Mesenchymal stem cell (in vitro differentiated cells and primary cell): ENCODE measurements at regions not wholly inside any gene's neighbourhood (a gene's known extent, or its start where the extent isn't known, plus 50 kb on each side); places are given as distances from the start of the nearest gene placed in this dataset.
A peak's percentile ranks its signal among the peaks of the same experiment; 100 is the strongest.

Source experiments
- DNase-seq: peaks from one replicate; pipeline ENCODE4 v3.0.0-alpha.2; 2013
- H2AFZ ChIP-seq: one replicate; pipeline ENCODE4 v1.6.1; 2013; ENCODE audit warnings: low read depth, mild to moderate bottlenecking, control low read depth, inconsistent platforms, low read length, moderate library complexity
- H2AK5ac ChIP-seq: 2 replicates; pipeline ENCODE4 v1.6.1; 2013; ENCODE audit warnings: low read length, moderate library complexity, mild to moderate bottlenecking, inconsistent platforms; ENCODE audit not compliant: severe bottlenecking
- H2BK120ac ChIP-seq: one replicate; pipeline ENCODE4 v1.6.1; 2013; ENCODE audit warnings: low read depth, mild to moderate bottlenecking, inconsistent platforms, low read length, moderate library complexity
- H2BK12ac ChIP-seq, 2 experiments: one replicate each; pipeline ENCODE4 v1.6.1; 2013; ENCODE audit warnings: inconsistent platforms in 2 of 2, low read length in 2 of 2, mild to moderate bottlenecking in 2 of 2, moderate library complexity in 2 of 2, control low read depth in 1 of 2
- H2BK15ac ChIP-seq: one replicate; pipeline ENCODE4 v1.6.1; 2013; ENCODE audit warnings: mild to moderate bottlenecking, low read depth, inconsistent platforms; ENCODE audit not compliant: poor library complexity, severe bottlenecking
- H2BK5ac ChIP-seq: 2 replicates; pipeline ENCODE4 v1.6.1; 2013; ENCODE audit warnings: low read depth, mild to moderate bottlenecking, low read length, control low read depth, inconsistent platforms; ENCODE audit not compliant: poor library complexity, severe bottlenecking
- H3K14ac ChIP-seq, 2 experiments: one replicate each; pipeline ENCODE4 v1.6.1; 2013; ENCODE audit warnings: inconsistent platforms in 2 of 2, low read length in 2 of 2, control low read depth in 1 of 2, mild to moderate bottlenecking in 1 of 2, moderate library complexity in 1 of 2
- H3K18ac ChIP-seq, 2 experiments: one replicate each; pipeline ENCODE4 v1.6.1; 2013; ENCODE audit warnings: inconsistent platforms in 2 of 2, low read length in 2 of 2, control low read depth in 1 of 2, low read depth in 1 of 2, mild to moderate bottlenecking in 1 of 2
- H3K23ac ChIP-seq, 2 experiments: one replicate each; pipeline ENCODE4 v1.6.1; 2013; ENCODE audit warnings: inconsistent platforms in 2 of 2, low read length in 2 of 2, mild to moderate bottlenecking in 2 of 2, moderate library complexity in 2 of 2, control low read depth in 1 of 2
- H3K27ac ChIP-seq: 2 replicates; pipeline ENCODE4 v1.5.1; 2013; ENCODE audit warnings: mild to moderate bottlenecking, moderate library complexity, low read length, control low read depth, inconsistent platforms; ENCODE audit not compliant: poor library complexity, severe bottlenecking
- H3K27me3 ChIP-seq, 2 experiments: 2 replicates each; pipeline versions ENCODE4 v1.6.1 to v1.7.0; 2013; ENCODE audit warnings: low read length in 2 of 2, mild to moderate bottlenecking in 2 of 2, moderate library complexity in 2 of 2, control low read depth in 1 of 2, inconsistent platforms in 1 of 2; ENCODE audit not compliant: control insufficient read depth in 1 of 2, insufficient read depth in 1 of 2
- H3K36me3 ChIP-seq, 2 experiments: 2 replicates each; pipeline versions ENCODE4 v1.6.1 to v1.7.0; 2013; ENCODE audit warnings: low read length in 2 of 2, control low read depth in 1 of 2, inconsistent platforms in 1 of 2, low read depth in 1 of 2, mild to moderate bottlenecking in 1 of 2; ENCODE audit not compliant: insufficient read depth in 2 of 2, control insufficient read depth in 1 of 2
- H3K4ac ChIP-seq, 2 experiments: one replicate each; pipeline ENCODE4 v1.6.1; 2013; ENCODE audit warnings: inconsistent platforms in 2 of 2, low read length in 2 of 2, mild to moderate bottlenecking in 2 of 2, moderate library complexity in 2 of 2, control low read depth in 1 of 2, low read depth in 1 of 2
- H3K4me1 ChIP-seq: 2 replicates; pipeline ENCODE4 v1.6.1; 2013; ENCODE audit warnings: low read depth, low read length, control low read depth; ENCODE audit not compliant: control insufficient read depth, insufficient read depth
- H3K4me2 ChIP-seq: 2 replicates; pipeline ENCODE4 v1.6.1; 2013; ENCODE audit warnings: low read length, mild to moderate bottlenecking, inconsistent platforms; ENCODE audit not compliant: poor library complexity, severe bottlenecking
- H3K4me3 ChIP-seq, 2 experiments: 2 replicates each; pipeline versions ENCODE4 v1.5.1 to v1.7.0; 2013; ENCODE audit warnings: low read length in 2 of 2, mild to moderate bottlenecking in 2 of 2, control low read depth in 1 of 2, low read depth in 1 of 2; ENCODE audit not compliant: insufficient read depth in 1 of 2
- H3K79me1 ChIP-seq: replicated peaks from 2 replicates; pipeline ENCODE4 v1.6.1; 2013; ENCODE audit warnings: mild to moderate bottlenecking, control low read depth, low read length, inconsistent platforms; ENCODE audit not compliant: poor library complexity, severe bottlenecking
- H3K9ac ChIP-seq: 2 replicates; pipeline ENCODE4 v1.7.0; 2013; ENCODE audit warnings: mild to moderate bottlenecking, low read length, moderate library complexity
- H3K9me3 ChIP-seq: 2 replicates; pipeline ENCODE4 v1.7.0; 2013; ENCODE audit warnings: mild to moderate bottlenecking, low read length; ENCODE audit not compliant: control insufficient read depth
- H4K8ac ChIP-seq: one replicate; pipeline ENCODE4 v1.6.1; 2013; ENCODE audit warnings: inconsistent platforms, mild to moderate bottlenecking, low read length, moderate library complexity
- H4K91ac ChIP-seq: one replicate; pipeline ENCODE4 v1.6.1; 2013; ENCODE audit warnings: mild to moderate bottlenecking, low read length, inconsistent platforms
- WGBS: methylation state at CpG from one replicate; pipeline ENCODE4 v1.1.7; 2013; ENCODE audit warnings: mixed read lengths; 5-methylcytosine and 5-hydroxymethylcytosine counted together

DNA sequence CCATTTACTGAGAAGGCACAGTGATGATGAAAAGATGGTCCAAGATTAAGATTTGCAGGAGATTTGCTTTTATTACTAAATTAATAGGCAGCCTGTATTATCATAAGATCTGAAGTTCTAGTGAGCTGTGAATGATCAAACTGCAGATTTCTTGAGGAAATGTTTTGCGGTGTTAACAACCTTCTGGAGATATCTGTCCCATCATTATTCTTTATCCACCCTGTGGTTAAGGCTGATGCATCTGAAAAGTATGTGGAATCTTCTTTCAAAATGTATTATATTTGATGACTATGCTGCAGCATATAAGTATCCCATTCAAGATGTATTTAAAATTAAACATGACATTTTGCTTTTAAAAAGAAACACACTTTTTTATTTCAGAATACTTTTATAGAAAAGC is 150.3 kb downstream of the POLR1F start:
- Histone ChIP-seq H2BK120ac (no peak overlapping the region), H3K9ac (no peak overlapping the region)

DNA sequence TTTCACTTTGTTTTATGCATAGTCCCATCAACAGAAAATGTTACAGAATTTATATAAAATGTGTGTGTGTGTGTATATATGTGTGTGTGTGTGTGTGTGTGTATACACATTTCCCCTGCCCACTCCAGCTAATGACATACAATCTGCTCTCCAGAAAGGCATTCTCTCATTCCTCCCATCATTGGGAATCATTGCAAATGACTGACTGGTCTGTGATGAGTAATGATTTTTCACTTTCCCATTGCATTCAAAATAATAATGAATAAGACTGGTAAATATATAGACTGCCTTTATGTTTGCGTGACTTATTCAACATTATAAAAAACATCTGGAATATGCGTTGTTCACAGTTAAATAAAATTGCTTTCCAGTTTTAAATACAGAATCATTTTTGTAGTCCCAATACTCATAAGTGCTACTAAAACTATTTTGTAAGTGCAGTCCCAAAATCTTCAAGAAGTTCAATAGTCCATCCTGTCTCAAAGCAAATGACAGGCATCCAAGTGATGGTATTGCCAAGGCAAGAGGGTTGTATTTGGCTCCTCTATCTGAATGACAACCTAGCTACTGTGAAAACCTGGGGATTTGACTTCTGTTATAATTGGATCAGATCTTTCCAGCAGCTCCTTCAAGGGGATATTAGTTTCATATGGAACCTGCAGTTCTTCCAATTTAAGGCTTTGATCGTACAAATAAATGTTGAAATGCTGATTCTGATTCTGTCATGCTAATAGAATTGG is 150.9 kb downstream of the POLR1F start:
- H3K4me1 ChIP-seq, result no peaks in the 10 kb centered on the region
- no peak for DNase-seq
- peak overlapping the region; percentile 33 for H3K27ac ChIP-seq
- no peak overlapping the region for H3K23ac ChIP-seq
- no peaks in the 10 kb centered on the region for H3K79me1 ChIP-seq
- H4K8ac ChIP-seq, result no peak overlapping the region
- no peak overlapping the region for H3K18ac ChIP-seq
- no peak overlapping the region for H2BK12ac ChIP-seq
- no peak overlapping the region for H3K9ac ChIP-seq
- no peak overlapping the region for H2BK5ac ChIP-seq
- H3K4me2 ChIP-seq, result no peak overlapping the region
- 96% methylated on average over 3 of the region's 3 CpGs for WGBS
- no peaks in the 10 kb centered on the region for H3K9me3 ChIP-seq
- H3K14ac ChIP-seq, result no peak overlapping the region
- no peak overlapping the region for H3K4me3 ChIP-seq
- H2AFZ ChIP-seq, result no peak overlapping the region
- H3K27me3 ChIP-seq, result no peaks in the 10 kb centered on the region
- no peak overlapping the region for H4K91ac ChIP-seq
- H3K36me3 ChIP-seq, result no peaks in the 10 kb centered on the region
- no peak overlapping the region for H2AK5ac ChIP-seq
- H2BK15ac ChIP-seq, result no peak overlapping the region
- H2BK120ac ChIP-seq, result no peak overlapping the region
- no peak overlapping the region for H3K4ac ChIP-seq

More for the DNA sequence above, 150.3 kb downstream of the POLR1F start:
- no peak overlapping the region for H3K4me2 ChIP-seq
- no peak overlapping the region for H3K4ac ChIP-seq
- no peaks in the 10 kb centered on the region for H3K4me1 ChIP-seq
- WGBS, result no CpG with 5 or more reads among the region's 1 CpG
- no peak overlapping the region for H2BK12ac ChIP-seq
- peak overlapping the region; percentile 33 for H3K27ac ChIP-seq
- H3K9me3 ChIP-seq, result no peaks in the 10 kb centered on the region
- H2AFZ ChIP-seq, result no peak overlapping the region
- no peak overlapping the region for H4K91ac ChIP-seq
- peak; percentile 63 for DNase-seq
- H3K18ac ChIP-seq, result no peak overlapping the region
- no peak overlapping the region for H2AK5ac ChIP-seq
- H3K79me1 ChIP-seq, result no peaks in the 10 kb centered on the region
- no peak overlapping the region for H3K23ac ChIP-seq
- no peak overlapping the region for H3K14ac ChIP-seq
- no peak overlapping the region for H4K8ac ChIP-seq
- no peak overlapping the region for H3K4me3 ChIP-seq
- H3K27me3 ChIP-seq, result no peaks in the 10 kb centered on the region
- H2BK15ac ChIP-seq, result no peak overlapping the region
- no peak overlapping the region for H2BK5ac ChIP-seq
- no peaks in the 10 kb centered on the region for H3K36me3 ChIP-seq

DNA sequence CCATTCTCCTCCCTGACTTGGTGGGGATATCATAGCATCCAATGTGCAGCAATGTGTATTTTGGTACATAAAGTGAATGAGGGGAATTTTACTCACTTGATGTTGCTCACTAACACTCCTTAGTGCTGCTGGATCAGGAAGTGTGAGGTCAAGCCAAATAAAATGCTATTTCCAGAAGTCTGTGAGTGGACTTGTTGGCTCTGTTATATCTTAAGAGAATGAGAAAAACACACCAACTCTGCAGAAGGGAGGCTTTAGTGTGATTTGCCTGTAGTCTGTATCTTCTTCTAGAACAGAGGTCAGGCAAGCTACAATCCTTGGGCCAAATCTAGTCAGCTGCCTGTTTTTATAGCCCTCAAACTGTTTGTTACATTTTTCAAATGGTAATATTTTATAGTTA is 154.3 kb downstream of the POLR1F start:
- H3K4me1 ChIP-seq, result no peaks in the 10 kb centered on the region
- no peaks in the 10 kb centered on the region for H3K36me3 ChIP-seq
- H3K18ac ChIP-seq, result no peak overlapping the region
- no peak overlapping the region for H3K27ac ChIP-seq
- no peak overlapping the region for H2AFZ ChIP-seq
- DNase-seq, result no peak
- no peak overlapping the region for H3K14ac ChIP-seq
- no peaks in the 10 kb centered on the region for H3K27me3 ChIP-seq
- H2BK5ac ChIP-seq, result no peak overlapping the region
- H2BK120ac ChIP-seq, result no peak overlapping the region
- H3K79me1 ChIP-seq, result no peaks in the 10 kb centered on the region
- no peaks in the 10 kb centered on the region for H3K9me3 ChIP-seq
- H4K8ac ChIP-seq, result no peak overlapping the region
- H2AK5ac ChIP-seq, result no peak overlapping the region
- H2BK15ac ChIP-seq, result no peak overlapping the region
- no peak overlapping the region for H3K4me3 ChIP-seq
- no peak overlapping the region for H3K9ac ChIP-seq
- H3K23ac ChIP-seq, result no peak overlapping the region
- H3K4me2 ChIP-seq, result no peak overlapping the region
- no peak overlapping the region for H3K4ac ChIP-seq
- H4K91ac ChIP-seq, result no peak overlapping the region
- H2BK12ac ChIP-seq, result no peak overlapping the region

DNA sequence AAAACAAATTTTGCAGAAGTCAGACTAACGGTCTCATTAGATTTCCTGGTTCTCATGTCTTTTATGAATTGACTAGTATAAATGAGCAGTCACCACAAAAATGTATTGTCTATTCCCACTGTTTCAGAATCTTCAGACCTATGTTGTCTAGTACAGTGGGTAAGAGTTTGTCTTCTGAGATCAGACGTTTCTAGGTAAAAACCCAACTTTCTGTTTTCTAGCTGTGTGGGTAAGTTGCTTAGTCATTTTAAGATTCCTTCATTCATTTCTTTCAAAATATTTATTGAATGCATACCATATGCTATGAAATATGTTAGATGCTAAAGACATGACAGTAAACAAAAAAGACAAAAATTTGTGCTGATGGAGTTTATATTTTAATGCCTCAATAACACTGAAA is 156.3 kb downstream of the POLR1F start:
- 80% methylated on average over 1 of the region's 2 CpGs for WGBS
- Histone ChIP-seq H2BK120ac (no peak overlapping the region), H3K4ac (no peak overlapping the region)

More for the DNA sequence above, 156.3 kb downstream of the POLR1F start:
- H3K18ac ChIP-seq, result no peak overlapping the region
- DNase-seq, result no peak
- H3K36me3 ChIP-seq, result no peaks in the 10 kb centered on the region
- no peak overlapping the region for H4K91ac ChIP-seq
- no peak overlapping the region for H2BK5ac ChIP-seq
- no peak overlapping the region for H3K4me3 ChIP-seq
- H2AK5ac ChIP-seq, result no peak overlapping the region
- H2BK15ac ChIP-seq, result no peak overlapping the region
- H3K23ac ChIP-seq, result no peak overlapping the region
- H4K8ac ChIP-seq, result no peak overlapping the region
- no peaks in the 10 kb centered on the region for H3K9me3 ChIP-seq
- H3K27me3 ChIP-seq, result no peaks in the 10 kb centered on the region
- H2AFZ ChIP-seq, result no peak overlapping the region
- H3K27ac ChIP-seq, result no peak overlapping the region
- no peaks in the 10 kb centered on the region for H3K79me1 ChIP-seq
- H2BK12ac ChIP-seq, result no peak overlapping the region
- no peak overlapping the region for H3K14ac ChIP-seq
- no peak overlapping the region for H3K4me2 ChIP-seq
- no peak overlapping the region for H3K9ac ChIP-seq
- no peaks in the 10 kb centered on the region for H3K4me1 ChIP-seq
